NT2/D1 (cell line): ENCODE measurements at regions not wholly inside any gene's neighbourhood (a gene's known extent, or its start where the extent isn't known, plus 50 kb on each side); places are given as distances from the start of the nearest gene placed in this dataset.

Source experiments
- SUZ12 ChIP-seq: IDR thresholded peaks from 2 replicates; pipeline ENCODE4 v1.6.1; 2011; ENCODE audit not compliant: insufficient read length, insufficient read depth; ENCODE audit errors: extremely low read depth
- YY1 ChIP-seq: IDR thresholded peaks from 2 replicates; pipeline ENCODE4 v1.6.1; 2011; ENCODE audit not compliant: insufficient read length, insufficient read depth

GRCh38 chr16:80058214-80058613, 457.7 kb upstream of the MAF start:
- TF ChIP-seq SUZ12 = no peak
- TF ChIP-seq YY1 = no peak
